ENCODE measurements at regions not wholly inside any gene's neighbourhood (a gene's known extent, or its start where the extent isn't known, plus 50 kb on each side); places are given as distances from the start of the nearest gene placed in this dataset.

GRCh38 chr5:118468085-118468484 lies 520.3 kb downstream of the DTWD2 start:
- TF ChIP-seq CTCF (optimal IDR thresholded peaks at IDR 0.05 in 1 of 3, IDR thresholded peaks at IDR 0.05 in 1 of 3, conservative IDR thresholded peaks at IDR 0.05 in 1 of 3; ENCODE audit: extremely low read depth in 1 of 3, insufficient read depth in 2 of 3, low read length in 3 of 3) (no peak), EZH2 (IDR thresholded peaks at IDR 0.05; ENCODE audit: low read length) (no peak)

Data from keratinocyte (primary cell).